ENCODE measurements at regions not wholly inside any gene's neighbourhood (a gene's known extent, or its start where the extent isn't known, plus 50 kb on each side); places are given as distances from the start of the nearest gene placed in this dataset.

GRCh38 chr1:22218618-22219250, 75.8 kb upstream of the WNT4 start:
- in situ Hi-C loops (cut with MboI; ENCODE audit: low sequenced_read_pairs) = no loop called here

GRCh38 chr1:22221233-22221780, 78.4 kb upstream of the WNT4 start:
- in situ Hi-C loops (cut with MboI; ENCODE audit: low sequenced_read_pairs) = no loop called here

GRCh38 chr1:22222723-22223122, 79.8 kb upstream of the WNT4 start:
- in situ Hi-C loops (cut with MboI; ENCODE audit: low sequenced_read_pairs) = no loop called here

GRCh38 chr1:22223176-22223575, 80.3 kb upstream of the WNT4 start:
- in situ Hi-C loops (cut with MboI; ENCODE audit: low sequenced_read_pairs) = no loop called here

- in situ Hi-C loops (cut with MboI; ENCODE audit: low sequenced_read_pairs) = no loop called here
Measured at GRCh38 chr1:22224091-22224490, 81.2 kb upstream of the WNT4 start.

GRCh38 chr1:22224631-22225030, 81.7 kb upstream of the WNT4 start:
- in situ Hi-C loops (cut with MboI; ENCODE audit: low sequenced_read_pairs) = no loop called here

- in situ Hi-C loops (cut with MboI; ENCODE audit: low sequenced_read_pairs) = no loop called here
Measured at GRCh38 chr1:22225858-22226589, 83.1 kb upstream of the WNT4 start.

GRCh38 chr1:22228074-22228473, 85.2 kb upstream of the WNT4 start:
- in situ Hi-C loops (cut with MboI; ENCODE audit: low sequenced_read_pairs) = no loop called here

GRCh38 chr1:22228505-22228911, 85.6 kb upstream of the WNT4 start:
- in situ Hi-C loops (cut with MboI; ENCODE audit: low sequenced_read_pairs) = no loop called here

GRCh38 chr1:22229379-22229778, 86.5 kb upstream of the WNT4 start:
- in situ Hi-C loops (cut with MboI; ENCODE audit: low sequenced_read_pairs) = no loop called here

- in situ Hi-C loops (cut with MboI; ENCODE audit: low sequenced_read_pairs) = no loop called here
Measured at GRCh38 chr1:22231068-22231593, 88.2 kb upstream of the WNT4 start.

GRCh38 chr1:22231995-22232690, 89.2 kb upstream of the WNT4 start:
- in situ Hi-C loops (cut with MboI; ENCODE audit: low sequenced_read_pairs) = no loop called here

- in situ Hi-C loops (cut with MboI; ENCODE audit: low sequenced_read_pairs) = no loop called here
Measured at GRCh38 chr1:22233222-22233621, 90.3 kb upstream of the WNT4 start.

GRCh38 chr1:22234476-22235030, 91.7 kb upstream of the WNT4 start:
- in situ Hi-C loops (cut with MboI; ENCODE audit: low sequenced_read_pairs) = no loop called here

- in situ Hi-C loops (cut with MboI; ENCODE audit: low sequenced_read_pairs) = no loop called here
Measured at GRCh38 chr1:22236166-22236565, 93.3 kb upstream of the WNT4 start.

- in situ Hi-C loops (cut with MboI; ENCODE audit: low sequenced_read_pairs) = no loop called here
Measured at GRCh38 chr1:22236900-22237299, 94.0 kb upstream of the WNT4 start.

GRCh38 chr1:22237433-22238093, 94.7 kb upstream of the WNT4 start:
- in situ Hi-C loops (cut with MboI; ENCODE audit: low sequenced_read_pairs) = no loop called here

- in situ Hi-C loops (cut with MboI; ENCODE audit: low sequenced_read_pairs) = no loop called here
Measured at GRCh38 chr1:22238356-22239224, 95.7 kb upstream of the WNT4 start.

- in situ Hi-C loops (cut with MboI; ENCODE audit: low sequenced_read_pairs) = no loop called here
Measured at GRCh38 chr1:22239378-22239777, 96.5 kb upstream of the WNT4 start.

- in situ Hi-C loops (cut with MboI; ENCODE audit: low sequenced_read_pairs) = no loop called here
Measured at GRCh38 chr1:22241250-22241649, 98.4 kb upstream of the WNT4 start.

Data from HL-60/S4 (cell line).